NB4 (cell line): ENCODE measurements at regions not wholly inside any gene's neighbourhood (a gene's known extent, or its start where the extent isn't known, plus 50 kb on each side); places are given as distances from the start of the nearest gene placed in this dataset.

ENCODE experiments used
- MAX ChIP-seq: IDR thresholded peaks from 2 replicates; pipeline ENCODE4 v1.6.1; 2011; ENCODE audit warnings: low read depth, low read length
- MYC ChIP-seq: IDR thresholded peaks from 2 replicates; pipeline ENCODE4 v1.6.1; 2011; ENCODE audit warnings: low read depth, low read length
- POLR2A ChIP-seq: IDR thresholded peaks from 2 replicates; pipeline ENCODE4 v1.6.1; 2011; ENCODE audit warnings: mild to moderate bottlenecking; ENCODE audit not compliant: insufficient read length; ENCODE audit errors: extremely low read depth
- TF ChIP-seq, protein P1 (sequence below): IDR thresholded peaks from one replicate; pipeline ENCODE4 v1.5.1; 2012; ENCODE audit warnings: low read depth, low read length

DNA sequence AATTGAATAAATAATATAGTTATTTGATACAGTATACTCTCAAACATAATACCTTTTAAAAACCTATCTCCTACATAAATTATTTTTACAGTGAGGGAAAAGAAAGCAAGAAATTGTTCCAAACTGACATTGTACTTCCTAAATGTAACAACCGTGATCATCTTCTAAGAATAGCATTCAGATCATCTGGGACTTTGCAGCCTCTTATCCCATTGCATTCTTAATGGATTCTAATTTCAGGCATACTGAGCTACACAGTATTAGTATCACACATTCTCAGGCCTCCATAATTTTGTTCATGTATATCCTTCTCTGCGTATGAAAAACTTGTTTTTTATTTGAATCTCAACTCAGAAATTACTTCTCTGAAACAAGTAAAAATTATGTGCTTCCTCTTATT, 1134.7 kb upstream of the CDH2 start:
- TF ChIP-seq, protein P1, sequence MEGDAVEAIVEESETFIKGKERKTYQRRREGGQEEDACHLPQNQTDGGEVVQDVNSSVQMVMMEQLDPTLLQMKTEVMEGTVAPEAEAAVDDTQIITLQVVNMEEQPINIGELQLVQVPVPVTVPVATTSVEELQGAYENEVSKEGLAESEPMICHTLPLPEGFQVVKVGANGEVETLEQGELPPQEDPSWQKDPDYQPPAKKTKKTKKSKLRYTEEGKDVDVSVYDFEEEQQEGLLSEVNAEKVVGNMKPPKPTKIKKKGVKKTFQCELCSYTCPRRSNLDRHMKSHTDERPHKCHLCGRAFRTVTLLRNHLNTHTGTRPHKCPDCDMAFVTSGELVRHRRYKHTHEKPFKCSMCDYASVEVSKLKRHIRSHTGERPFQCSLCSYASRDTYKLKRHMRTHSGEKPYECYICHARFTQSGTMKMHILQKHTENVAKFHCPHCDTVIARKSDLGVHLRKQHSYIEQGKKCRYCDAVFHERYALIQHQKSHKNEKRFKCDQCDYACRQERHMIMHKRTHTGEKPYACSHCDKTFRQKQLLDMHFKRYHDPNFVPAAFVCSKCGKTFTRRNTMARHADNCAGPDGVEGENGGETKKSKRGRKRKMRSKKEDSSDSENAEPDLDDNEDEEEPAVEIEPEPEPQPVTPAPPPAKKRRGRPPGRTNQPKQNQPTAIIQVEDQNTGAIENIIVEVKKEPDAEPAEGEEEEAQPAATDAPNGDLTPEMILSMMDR = no peak
- TF ChIP-seq POLR2A = no peak
- TF ChIP-seq MAX = no peak
- TF ChIP-seq MYC = no peak
